HT1080 (cell line): ENCODE measurements at regions not wholly inside any gene's neighbourhood (a gene's known extent, or its start where the extent isn't known, plus 50 kb on each side); places are given as distances from the start of the nearest gene placed in this dataset.

ENCODE experiments used
- DNase-seq: peaks from one replicate; pipeline ENCODE4 v3.0.0-alpha.2; 2015; ENCODE audit warnings: low read depth

- no peak for DNase-seq
These were observed 689.0 kb upstream of the FZD8 start for GRCh38 chr10:36331121-36331520.

GRCh38 chr10:36325815-36326214, 683.7 kb upstream of the FZD8 start:
- DNase-seq, result no peak

- DNase-seq, result peak; percentile 54
These were observed 682.7 kb upstream of the FZD8 start for GRCh38 chr10:36324831-36325230.

GRCh38 chr10:36313142-36313541, 671.0 kb upstream of the FZD8 start:
- DNase-seq, result no peak

GRCh38 chr10:36303896-36304295, 661.8 kb upstream of the FZD8 start:
- DNase-seq, result no peak

- DNase-seq, result no peak
These were observed 660.0 kb upstream of the FZD8 start for GRCh38 chr10:36302086-36302485.

- no peak for DNase-seq
These were observed 659.4 kb upstream of the FZD8 start for GRCh38 chr10:36301539-36301938.

- no peak for DNase-seq
These were observed 659.0 kb upstream of the FZD8 start for GRCh38 chr10:36301139-36301538.

GRCh38 chr10:36283827-36284226, 641.7 kb upstream of the FZD8 start:
- no peak for DNase-seq

- DNase-seq, result no peak
These were observed 639.8 kb upstream of the FZD8 start for GRCh38 chr10:36281831-36282331.

GRCh38 chr10:36280890-36281499, 638.9 kb upstream of the FZD8 start:
- no peak for DNase-seq

- DNase-seq, result peak; percentile 15
These were observed 638.2 kb upstream of the FZD8 start for GRCh38 chr10:36280321-36280741.

GRCh38 chr10:36278176-36278575, 636.1 kb upstream of the FZD8 start:
- no peak for DNase-seq

GRCh38 chr10:36277459-36277858, 635.4 kb upstream of the FZD8 start:
- DNase-seq, result no peak

- DNase-seq, result no peak
These were observed 629.7 kb upstream of the FZD8 start for GRCh38 chr10:36271627-36272340.

- DNase-seq, result no peak
These were observed 627.1 kb upstream of the FZD8 start for GRCh38 chr10:36269222-36269621.

GRCh38 chr10:36266923-36267322, 624.8 kb upstream of the FZD8 start:
- DNase-seq, result peak; percentile 54

GRCh38 chr10:36265741-36266140, 623.6 kb upstream of the FZD8 start:
- no peak for DNase-seq

GRCh38 chr10:36263871-36264270, 621.8 kb upstream of the FZD8 start:
- DNase-seq, result peak; percentile 15

GRCh38 chr10:36256948-36257356, 614.9 kb upstream of the FZD8 start:
- DNase-seq, result peak; percentile 52

GRCh38 chr10:36256166-36256565, 614.1 kb upstream of the FZD8 start:
- DNase-seq, result no peak

- peak; percentile 43 for DNase-seq
These were observed 612.1 kb upstream of the FZD8 start for GRCh38 chr10:36254199-36254598.

GRCh38 chr10:36253731-36254130, 611.6 kb upstream of the FZD8 start:
- no peak for DNase-seq
